Kidney epithelial cell (primary cell): ENCODE measurements at regions not wholly inside any gene's neighbourhood (a gene's known extent, or its start where the extent isn't known, plus 50 kb on each side); places are given as distances from the start of the nearest gene placed in this dataset.

Experiments used
- DNase-seq: peaks from one replicate; pipeline ENCODE4 v3.0.0-alpha.2; 2010; ENCODE audit warnings: low read depth
- H3K27me3 ChIP-seq: 2 replicates; pipeline ENCODE4 v1.6.0; 2011; ENCODE audit warnings: low read length; ENCODE audit not compliant: control insufficient read depth, insufficient read depth
- H3K36me3 ChIP-seq: 2 replicates; pipeline ENCODE4 v1.5.1; 2011; ENCODE audit warnings: low read length; ENCODE audit not compliant: control insufficient read depth, insufficient read depth
- H3K4me3 ChIP-seq: 2 replicates; pipeline ENCODE4 v1.5.1; 2011; ENCODE audit warnings: low read depth, mild to moderate bottlenecking, control low read depth, low read length
- CTCF ChIP-seq: IDR thresholded peaks from 2 replicates; pipeline ENCODE4 v1.5.1; 2011; ENCODE audit warnings: mild to moderate bottlenecking, moderate library complexity, low read length, control low read depth, inconsistent platforms; ENCODE audit not compliant: insufficient read depth, poor library complexity, severe bottlenecking

GRCh38 chr4:134045411-134045810 lies 156.2 kb downstream of the PABPC4L start:
- no peak for TF ChIP-seq CTCF
- Histone ChIP-seq H3K4me3 (no peak overlapping the region), H3K27me3 (no peaks in the 10 kb centered on the region), H3K36me3 (no peaks in the 10 kb centered on the region)
- no peak for DNase-seq

- TF ChIP-seq CTCF: no peak
Observed at GRCh38 chr4:134043266-134043665, 158.3 kb downstream of the PABPC4L start.

GRCh38 chr4:134028421-134028820 lies 173.2 kb downstream of the PABPC4L start:
- no peaks in the 10 kb centered on the region for H3K27me3 ChIP-seq
- no peaks in the 10 kb centered on the region for H3K36me3 ChIP-seq
- TF ChIP-seq CTCF: no peak
- peak; percentile 7 for DNase-seq
- H3K4me3 ChIP-seq: no peak overlapping the region

More at GRCh38 chr4:134043266-134043665, 158.3 kb downstream of the PABPC4L start:
- DNase-seq: no peak
- H3K36me3 ChIP-seq: no peaks in the 10 kb centered on the region
- no peak overlapping the region for H3K4me3 ChIP-seq
- no peaks in the 10 kb centered on the region for H3K27me3 ChIP-seq

- DNase-seq: peak; percentile 89
Observed at GRCh38 chr4:134027931-134028330, 173.7 kb downstream of the PABPC4L start.

GRCh38 chr4:134024251-134024650 lies 177.3 kb downstream of the PABPC4L start:
- peak; percentile 47 for TF ChIP-seq CTCF

More at GRCh38 chr4:134027931-134028330, 173.7 kb downstream of the PABPC4L start:
- no peaks in the 10 kb centered on the region for H3K36me3 ChIP-seq
- no peak overlapping the region for H3K4me3 ChIP-seq
- no peaks in the 10 kb centered on the region for H3K27me3 ChIP-seq
- no peak for TF ChIP-seq CTCF

GRCh38 chr4:134019657-134020056 lies 181.9 kb downstream of the PABPC4L start:
- TF ChIP-seq CTCF: no peak
- no peak overlapping the region for H3K4me3 ChIP-seq
- no peak for DNase-seq
- no peaks in the 10 kb centered on the region for H3K27me3 ChIP-seq
- no peaks in the 10 kb centered on the region for H3K36me3 ChIP-seq

More at GRCh38 chr4:134024251-134024650, 177.3 kb downstream of the PABPC4L start:
- H3K4me3 ChIP-seq: no peak overlapping the region
- H3K27me3 ChIP-seq: no peaks in the 10 kb centered on the region
- DNase-seq: no peak
- H3K36me3 ChIP-seq: no peaks in the 10 kb centered on the region
